CD14-positive monocyte (primary cell): ENCODE measurements at regions not wholly inside any gene's neighbourhood (a gene's known extent, or its start where the extent isn't known, plus 50 kb on each side); places are given as distances from the start of the nearest gene placed in this dataset.

Source experiments
- DNase-seq, 3 donors: peaks; one replicate each; pipeline ENCODE4 v3.0.0-alpha.2; 2011 to 2022
- H2AFZ ChIP-seq: 2 replicates; pipeline ENCODE4 v1.6.0; 2012; ENCODE audit warnings: mild to moderate bottlenecking, low read depth, low read length, inconsistent platforms; ENCODE audit not compliant: insufficient read depth, poor library complexity, severe bottlenecking
- H3K27ac ChIP-seq, 2 donors: 1 replicate in 1 of 2; 2 replicates in 1 of 2; pipeline ENCODE4 v1.5.1; 2012 to 2013; ENCODE audit warnings: low read length in 2 of 2, control low read depth in 1 of 2, inconsistent platforms in 1 of 2, low read depth in 1 of 2, mild to moderate bottlenecking in 1 of 2
- H3K27me3 ChIP-seq, 2 donors: one replicate each; pipeline versions ENCODE4 v1.6.0 to v1.6.1; 2011 to 2013; ENCODE audit warnings: low read length in 2 of 2; ENCODE audit not compliant: control insufficient read depth in 2 of 2, insufficient read depth in 2 of 2
- H3K36me3 ChIP-seq, 2 donors: replicated peaks in 1 of 2; 1 replicate in 1 of 2; 2 replicates in 1 of 2; pipeline versions ENCODE4 v1.5.1 to v1.6.1; 2012 to 2013; ENCODE audit warnings: low read length in 2 of 2, control low read depth in 1 of 2, inconsistent platforms in 1 of 2, mild to moderate bottlenecking in 1 of 2; ENCODE audit not compliant: insufficient read depth in 2 of 2, control insufficient read depth in 1 of 2
- H3K4me1 ChIP-seq, 2 donors: 1 replicate in 1 of 2; 2 replicates in 1 of 2; pipeline versions ENCODE4 v1.5.1 to v1.6.1; 2012 to 2013; ENCODE audit warnings: low read length in 2 of 2, control low read depth in 1 of 2, inconsistent platforms in 1 of 2, mild to moderate bottlenecking in 1 of 2, moderate library complexity in 1 of 2; ENCODE audit not compliant: insufficient read depth in 2 of 2, control insufficient read depth in 1 of 2
- H3K4me2 ChIP-seq: replicated peaks from 2 replicates; pipeline ENCODE3; 2012; ENCODE audit warnings: low read length, moderate library complexity, mild to moderate bottlenecking; ENCODE audit not compliant: poor library complexity, severe bottlenecking; ENCODE audit errors: extremely low read depth
- H3K4me3 ChIP-seq, 3 experiments: fragments of 200-600 bp in 1 of 3; sonication (generic) in 1 of 3; replicated peaks in 1 of 3; 1 replicate in 2 of 3; 2 replicates in 1 of 3; pipeline ENCODE4 v1.5.1; 2011 to 2013; ENCODE audit warnings: low read length in 3 of 3, mild to moderate bottlenecking in 3 of 3, control low read depth in 2 of 3, low read depth in 2 of 3, inconsistent platforms in 1 of 3, moderate library complexity in 1 of 3
- H3K79me2 ChIP-seq: 2 replicates; pipeline ENCODE4 v1.6.0; 2012; ENCODE audit warnings: mild to moderate bottlenecking, control low read depth, inconsistent platforms, low read length, moderate library complexity; ENCODE audit not compliant: insufficient read depth
- H3K9ac ChIP-seq: 2 replicates; pipeline ENCODE4 v1.6.0; 2017; ENCODE audit warnings: low read length, mild to moderate bottlenecking; ENCODE audit not compliant: insufficient read depth, poor library complexity, severe bottlenecking
- H3K9me3 ChIP-seq, 2 donors: replicated peaks in 1 of 2; 1 replicate in 1 of 2; 2 replicates in 1 of 2; pipeline versions ENCODE4 v1.5.1 to v1.6.1; 2012 to 2013; ENCODE audit warnings: low read length in 2 of 2, control low read depth in 1 of 2; ENCODE audit not compliant: control insufficient read depth in 1 of 2, insufficient read depth in 1 of 2
- H4K20me1 ChIP-seq: 2 replicates; pipeline ENCODE4 v1.6.0; 2012; ENCODE audit warnings: mild to moderate bottlenecking, low read length, control low read depth, moderate library complexity; ENCODE audit not compliant: insufficient read depth
- H3K27ac Mint-ChIP-seq, 7 donors: one replicate each; pipeline ENCODE4 v1.8.0; 2020; ENCODE audit warnings: mild to moderate bottlenecking in 7 of 7, mixed read lengths in 7 of 7, moderate library complexity in 6 of 7, inconsistent platforms in 2 of 7
- H3K27me3 Mint-ChIP-seq, 3 donors: one replicate each; pipeline ENCODE4 v1.8.0; 2021 to 2022; ENCODE audit warnings: low read depth in 3 of 3, mild to moderate bottlenecking in 3 of 3, mixed read lengths in 3 of 3, moderate library complexity in 3 of 3, inconsistent platforms in 1 of 3
- H3K36me3 Mint-ChIP-seq, 2 donors: one replicate each; pipeline ENCODE4 v1.8.0; 2020; ENCODE audit warnings: mixed read lengths in 2 of 2, inconsistent platforms in 1 of 2, mild to moderate bottlenecking in 1 of 2
- H3K4me1 Mint-ChIP-seq: one replicate; pipeline ENCODE4 v1.8.0; 2020; ENCODE audit warnings: mild to moderate bottlenecking, mixed read lengths
- H3K4me3 Mint-ChIP-seq, 2 donors: one replicate each; pipeline ENCODE4 v1.8.0; 2020; ENCODE audit warnings: mild to moderate bottlenecking in 2 of 2, mixed read lengths in 2 of 2, moderate library complexity in 1 of 2
- H3K9me3 Mint-ChIP-seq, 7 donors: one replicate each; pipeline ENCODE4 v1.8.0; 2020 to 2022; ENCODE audit warnings: mixed read lengths in 7 of 7, mild to moderate bottlenecking in 6 of 7, moderate library complexity in 6 of 7, inconsistent platforms in 2 of 7
- CTCF ChIP-seq: fragments of 200-600 bp; IDR thresholded peaks from one replicate; pipeline ENCODE4 v1.8.0; 2022; ENCODE audit warnings: antibody characterized with exemption, mild to moderate bottlenecking
- WGBS: methylation state at CpG from one replicate; pipeline ENCODE4 v1.1.5; 2013; ENCODE audit warnings: missing lambda C conversion rate; ENCODE audit not compliant: insufficient coverage; 5-methylcytosine and 5-hydroxymethylcytosine counted together
- intact Hi-C, 2 donors: fragments of 100-400 bp; cut with micrococcal nuclease; formaldehyde crosslinking; loops; one replicate each; pipeline versions ENCODE4 v1.15.0 to v1.15.1; 2023

DNA sequence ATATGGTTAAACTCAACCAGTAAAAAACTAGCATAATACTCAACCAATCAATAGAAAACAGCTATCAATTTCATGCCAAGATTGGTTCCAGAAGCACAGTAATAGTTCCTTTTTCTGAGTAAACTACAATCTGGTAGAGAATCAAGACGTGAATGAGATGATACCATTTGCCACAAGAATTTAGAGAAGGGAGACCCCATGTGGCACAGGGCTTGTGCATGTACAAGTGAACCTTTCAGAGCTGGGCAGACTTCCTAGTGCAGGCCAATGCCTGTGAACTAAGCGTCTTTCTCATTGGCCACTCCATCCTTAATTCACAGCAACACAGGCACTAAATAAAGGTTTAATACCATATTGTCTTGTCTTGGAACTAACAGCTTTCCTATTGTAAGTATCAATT is 213.5 kb downstream of the RFPL4B start:
- H3K4me3 ChIP-seq = no peak overlapping the region
- no peak overlapping the region for H3K27ac ChIP-seq
- no peak for TF ChIP-seq CTCF
- H3K27me3 ChIP-seq = no peaks in the 10 kb centered on the region
- no peaks in the 10 kb centered on the region for H3K4me1 ChIP-seq
- no peaks in the 10 kb centered on the region for H3K36me3 ChIP-seq
- H3K9me3 Mint-ChIP-seq = peaks cover 0 to 5% (median 2%) of the 10 kb centered on the region in 7 donors
- no peak overlapping the region for H3K4me3 Mint-ChIP-seq
- H4K20me1 ChIP-seq = no peaks in the 10 kb centered on the region
- no peak overlapping the region for H3K27ac Mint-ChIP-seq
- H3K4me1 Mint-ChIP-seq = no peaks in the 10 kb centered on the region
- no peak overlapping the region for H3K9ac ChIP-seq
- H3K79me2 ChIP-seq = no peaks in the 10 kb centered on the region
- H3K9me3 ChIP-seq = no peaks in the 10 kb centered on the region
- intact Hi-C loops = no loop called here
- H3K4me2 ChIP-seq = no peak overlapping the region
- no peaks in the 10 kb centered on the region for H3K36me3 Mint-ChIP-seq
- H3K27me3 Mint-ChIP-seq = peaks cover 0 to 2% (median 0%) of the 10 kb centered on the region in 3 donors
- no peak for DNase-seq
- 75% methylated on average over 1 of the region's 2 CpGs for WGBS
- no peak overlapping the region for H2AFZ ChIP-seq

GRCh38 chr6:112562301-112563231 is 215.4 kb downstream of the RFPL4B start:
- H3K4me1 Mint-ChIP-seq = no peaks in the 10 kb centered on the region
- no peak overlapping the region for H3K27ac Mint-ChIP-seq
- no peaks in the 10 kb centered on the region for H3K36me3 Mint-ChIP-seq
- H3K4me3 ChIP-seq = no peak overlapping the region
- no peaks in the 10 kb centered on the region for H4K20me1 ChIP-seq
- no peak overlapping the region for H3K9ac ChIP-seq
- H2AFZ ChIP-seq = no peak overlapping the region
- H3K4me1 ChIP-seq = no peaks in the 10 kb centered on the region
- no peak for DNase-seq
- no peaks in the 10 kb centered on the region for H3K27me3 ChIP-seq
- H3K79me2 ChIP-seq = no peaks in the 10 kb centered on the region
- 100% methylated on average over 1 of the region's 7 CpGs for WGBS
- H3K27ac ChIP-seq = no peak overlapping the region
- no peak for TF ChIP-seq CTCF
- no peak overlapping the region for H3K4me3 Mint-ChIP-seq
- no peaks in the 10 kb centered on the region for H3K36me3 ChIP-seq
- no peaks in the 10 kb centered on the region for H3K9me3 ChIP-seq
- H3K4me2 ChIP-seq = no peak overlapping the region
- H3K9me3 Mint-ChIP-seq = peaks cover 0 to 7% (median 0%) of the 10 kb centered on the region in 7 donors
- H3K27me3 Mint-ChIP-seq = peaks cover 0 to 2% (median 0%) of the 10 kb centered on the region in 3 donors
- intact Hi-C loops = no loop called here
